ENCODE measurements at regions not wholly inside any gene's neighbourhood (a gene's known extent, or its start where the extent isn't known, plus 50 kb on each side); places are given as distances from the start of the nearest gene placed in this dataset.

DNA sequence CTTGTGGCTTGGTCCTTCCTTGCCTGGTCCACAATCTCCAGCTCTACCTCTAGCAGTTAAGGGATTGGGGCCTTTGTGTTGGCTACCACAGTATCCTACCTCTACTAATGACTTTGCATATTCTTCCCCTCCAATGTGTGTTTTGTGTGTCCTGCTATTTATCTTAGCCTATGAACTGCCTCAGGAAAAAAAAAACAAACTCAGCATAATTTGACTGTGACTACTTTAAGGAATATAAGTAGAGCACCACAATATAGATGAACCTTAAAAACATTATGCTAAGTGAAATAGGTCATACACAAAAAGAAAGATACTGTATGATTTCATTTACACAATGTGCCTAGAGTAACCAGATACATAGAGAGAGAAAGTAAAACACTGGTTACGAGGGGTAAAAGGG is 61.3 kb upstream of the PTPN13 start:
- H3K4me1 ChIP-seq (ENCODE audit: control insufficient read depth in 2 of 3, insufficient read depth in 2 of 3, low read depth in 1 of 3, low read length in 3 of 3): no peaks in the 10 kb centered on the region
- no peak overlapping the region for H3K27ac ChIP-seq (ENCODE audit: low read depth in 2 of 2, low read length in 2 of 2)
- no peak overlapping the region for H3K4me3 ChIP-seq (ENCODE audit: low read length in 3 of 3)
- no peaks in the 10 kb centered on the region for H3K36me3 ChIP-seq (ENCODE audit: control insufficient read depth in 2 of 3, insufficient read depth in 3 of 3, low read length in 3 of 3)
- no peaks in the 10 kb centered on the region for H3K27me3 ChIP-seq (ENCODE audit: control insufficient read depth, insufficient read depth, low read length)
- H3K9ac ChIP-seq (ENCODE audit: low read length in 3 of 3): no peak overlapping the region
- FAIRE-seq (no peak), DNase-seq (no peak)
- TF ChIP-seq, protein P1, sequence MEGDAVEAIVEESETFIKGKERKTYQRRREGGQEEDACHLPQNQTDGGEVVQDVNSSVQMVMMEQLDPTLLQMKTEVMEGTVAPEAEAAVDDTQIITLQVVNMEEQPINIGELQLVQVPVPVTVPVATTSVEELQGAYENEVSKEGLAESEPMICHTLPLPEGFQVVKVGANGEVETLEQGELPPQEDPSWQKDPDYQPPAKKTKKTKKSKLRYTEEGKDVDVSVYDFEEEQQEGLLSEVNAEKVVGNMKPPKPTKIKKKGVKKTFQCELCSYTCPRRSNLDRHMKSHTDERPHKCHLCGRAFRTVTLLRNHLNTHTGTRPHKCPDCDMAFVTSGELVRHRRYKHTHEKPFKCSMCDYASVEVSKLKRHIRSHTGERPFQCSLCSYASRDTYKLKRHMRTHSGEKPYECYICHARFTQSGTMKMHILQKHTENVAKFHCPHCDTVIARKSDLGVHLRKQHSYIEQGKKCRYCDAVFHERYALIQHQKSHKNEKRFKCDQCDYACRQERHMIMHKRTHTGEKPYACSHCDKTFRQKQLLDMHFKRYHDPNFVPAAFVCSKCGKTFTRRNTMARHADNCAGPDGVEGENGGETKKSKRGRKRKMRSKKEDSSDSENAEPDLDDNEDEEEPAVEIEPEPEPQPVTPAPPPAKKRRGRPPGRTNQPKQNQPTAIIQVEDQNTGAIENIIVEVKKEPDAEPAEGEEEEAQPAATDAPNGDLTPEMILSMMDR (IDR thresholded peaks at IDR 0.05; ENCODE audit: borderline replicate concordance, extremely low read depth, insufficient read depth): no peak
- no peaks in the 10 kb centered on the region for H3K9me3 ChIP-seq (ENCODE audit: control insufficient read depth in 2 of 3, insufficient read depth in 1 of 3, low read length in 3 of 3)
- intact Hi-C loops (cut with DNase I): no loop called here

DNA sequence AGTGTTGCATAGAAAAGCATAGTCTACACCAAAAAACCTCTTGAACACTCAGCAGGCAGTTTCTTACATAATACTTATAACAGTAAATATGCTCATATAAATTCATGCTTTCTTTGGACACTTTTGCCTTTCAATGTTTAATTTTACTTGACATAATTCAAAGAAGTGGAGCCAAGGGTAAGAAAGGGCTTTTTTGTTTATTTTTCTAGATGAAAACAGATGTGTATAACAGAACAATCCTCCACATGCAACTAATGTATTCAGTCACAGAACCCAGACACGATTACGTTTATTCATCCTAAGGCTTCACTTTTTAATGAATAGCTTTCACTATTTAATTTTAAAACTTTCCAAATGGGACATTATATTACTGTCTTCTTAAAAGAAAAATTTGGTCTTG is 58.0 kb upstream of the PTPN13 start:
- TF ChIP-seq, protein P1 (IDR thresholded peaks at IDR 0.05; ENCODE audit: borderline replicate concordance, extremely low read depth, insufficient read depth): no peak
- H3K27me3 ChIP-seq (ENCODE audit: control insufficient read depth, insufficient read depth, low read length): no peaks in the 10 kb centered on the region
- FAIRE-seq: no peak
- DNase-seq: peak in 2 of 5 donors; percentile 17 to 72
- no peaks in the 10 kb centered on the region for H3K4me1 ChIP-seq (ENCODE audit: control insufficient read depth in 2 of 3, insufficient read depth in 2 of 3, low read depth in 1 of 3, low read length in 3 of 3)
- H3K9ac ChIP-seq (ENCODE audit: low read length in 3 of 3): no peak overlapping the region
- intact Hi-C loops (cut with DNase I): no loop called here
- no peaks in the 10 kb centered on the region for H3K9me3 ChIP-seq (ENCODE audit: control insufficient read depth in 2 of 3, insufficient read depth in 1 of 3, low read length in 3 of 3)
- no peak overlapping the region for H3K27ac ChIP-seq (ENCODE audit: low read depth in 2 of 2, low read length in 2 of 2)
- no peaks in the 10 kb centered on the region for H3K36me3 ChIP-seq (ENCODE audit: control insufficient read depth in 2 of 3, insufficient read depth in 3 of 3, low read length in 3 of 3)
- no peak overlapping the region for H3K4me3 ChIP-seq (ENCODE audit: low read length in 3 of 3)

DNA sequence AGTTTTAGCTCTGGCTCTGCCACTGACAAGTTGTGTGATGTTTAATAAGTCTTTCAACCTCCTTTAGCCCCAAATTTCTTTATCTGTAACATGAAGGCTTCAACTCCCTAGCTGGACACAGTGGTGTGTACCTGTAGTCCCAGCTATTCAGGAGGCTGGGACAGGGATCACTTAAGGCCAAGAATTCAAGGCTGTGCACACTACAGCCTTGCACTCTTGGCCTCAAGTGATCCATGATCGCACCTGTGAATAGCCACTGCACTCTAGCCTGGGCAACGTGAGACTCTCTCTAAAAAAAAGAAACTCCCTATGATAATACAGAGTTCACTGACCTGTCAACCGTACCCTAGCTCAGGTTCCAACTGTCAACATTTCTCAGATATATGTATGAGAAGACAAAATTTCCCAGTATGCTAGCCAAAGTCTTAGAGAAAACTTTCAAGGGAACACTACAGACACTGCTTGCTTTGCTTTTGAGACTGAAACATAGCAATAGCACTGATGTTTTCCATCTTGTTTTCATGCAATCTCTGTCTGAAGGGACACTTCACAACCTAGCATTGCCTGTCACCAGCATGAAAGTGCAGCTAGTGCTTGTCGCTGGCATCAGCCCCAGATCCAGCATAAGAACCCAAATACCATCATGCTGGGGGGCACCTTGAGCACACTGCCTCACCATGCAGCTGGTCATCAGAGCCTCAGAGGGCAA is 51.6 kb upstream of the PTPN13 start:
- Histone ChIP-seq H3K4me3 (ENCODE audit: low read length in 3 of 3) (no peak overlapping the region), H3K27me3 (ENCODE audit: control insufficient read depth, insufficient read depth, low read length) (no peaks in the 10 kb centered on the region), H3K36me3 (ENCODE audit: control insufficient read depth in 2 of 3, insufficient read depth in 3 of 3, low read length in 3 of 3) (no peaks in the 10 kb centered on the region), H3K9me3 (ENCODE audit: control insufficient read depth in 2 of 3, insufficient read depth in 1 of 3, low read length in 3 of 3) (no peaks in the 10 kb centered on the region), H3K4me1 (ENCODE audit: control insufficient read depth in 2 of 3, insufficient read depth in 2 of 3, low read depth in 1 of 3, low read length in 3 of 3) (peaks cover 0 to 3% (median 0%) of the 10 kb centered on the region in 3 donors), H3K9ac (ENCODE audit: low read length in 3 of 3) (no peak overlapping the region), H3K27ac (ENCODE audit: low read depth in 2 of 2, low read length in 2 of 2) (no peak overlapping the region)
- intact Hi-C loops (cut with DNase I): no loop called here
- TF ChIP-seq, protein P1 (IDR thresholded peaks at IDR 0.05; ENCODE audit: borderline replicate concordance, extremely low read depth, insufficient read depth): no peak
- no peak for FAIRE-seq
- DNase-seq: peak in 2 of 5 donors; percentile 26 to 30
